DOHH2 (cell line): ENCODE measurements at regions not wholly inside any gene's neighbourhood (a gene's known extent, or its start where the extent isn't known, plus 50 kb on each side); places are given as distances from the start of the nearest gene placed in this dataset.

Experiments
- H3F3A ChIP-seq: fragments of 200-600 bp; sonication (generic), shearing (Covaris generic); 2 replicates; pipeline ENCODE4 v1.6.0; 2016; ENCODE audit warnings: antibody characterized with exemption, mild to moderate bottlenecking; ENCODE audit not compliant: control insufficient read depth, insufficient read depth
- H3K27ac ChIP-seq: fragments of 200-600 bp; sonication (generic); 2 replicates; pipeline ENCODE4 v1.5.1; 2014; ENCODE audit warnings: low read depth, mild to moderate bottlenecking, low read length, moderate library complexity
- H3K27me3 ChIP-seq: fragments of 200-600 bp; sonication (generic); 2 replicates; pipeline ENCODE4 v1.6.1; 2014; ENCODE audit warnings: mild to moderate bottlenecking, low read length, mixed read lengths; ENCODE audit not compliant: control insufficient read depth
- H3K36me3 ChIP-seq: fragments of 200-600 bp; sonication (generic); 2 replicates; pipeline ENCODE4 v1.6.1; 2014; ENCODE audit warnings: mild to moderate bottlenecking, low read length, moderate library complexity, mixed read lengths; ENCODE audit not compliant: control insufficient read depth
- H3K4me1 ChIP-seq: fragments of 200-600 bp; sonication (generic); 2 replicates; pipeline ENCODE4 v1.6.1; 2014; ENCODE audit warnings: mild to moderate bottlenecking, low read length, mixed read lengths; ENCODE audit not compliant: control insufficient read depth
- H3K4me2 ChIP-seq: fragments of 200-600 bp; sonication (generic); 2 replicates; pipeline ENCODE4 v1.6.0; 2014; ENCODE audit warnings: mild to moderate bottlenecking, low read length, moderate library complexity
- H3K4me3 ChIP-seq: fragments of 200-600 bp; sonication (generic); 2 replicates; pipeline ENCODE4 v1.5.1; 2014; ENCODE audit warnings: mild to moderate bottlenecking, low read length, mixed read lengths
- H3K79me2 ChIP-seq: fragments of 200-600 bp; sonication (generic); 2 replicates; pipeline ENCODE4 v1.6.1; 2014; ENCODE audit warnings: mild to moderate bottlenecking, low read length, mixed read lengths; ENCODE audit not compliant: control insufficient read depth
- H3K9me2 ChIP-seq: fragments of 200-600 bp; sonication (generic); replicated peaks from 2 replicates; pipeline ENCODE4 v1.6.1; 2014; ENCODE audit warnings: mild to moderate bottlenecking, low read length, mixed read lengths; ENCODE audit not compliant: control insufficient read depth
- H3K9me3 ChIP-seq: fragments of 200-600 bp; sonication (generic); 2 replicates; pipeline ENCODE4 v1.6.1; 2014; ENCODE audit warnings: antibody characterized with exemption, low read length, mixed read lengths; ENCODE audit not compliant: control insufficient read depth, insufficient read depth
- H4K20me1 ChIP-seq: fragments of 200-600 bp; sonication (generic); 2 replicates; pipeline ENCODE4 v1.6.0; 2014; ENCODE audit warnings: low read depth, mild to moderate bottlenecking, antibody characterized with exemption, low read length, moderate library complexity; ENCODE audit not compliant: control insufficient read depth, insufficient read depth
- EZH2phosphoT487 ChIP-seq: fragments of 200-600 bp; sonication (generic); IDR thresholded peaks from 2 replicates; pipeline ENCODE4 v1.6.1; 2017; ENCODE audit warnings: borderline replicate concordance, mild to moderate bottlenecking, antibody characterized with exemption, low read length, moderate library complexity, mixed read lengths
- TF ChIP-seq, protein P1 (sequence below): fragments of 200-600 bp; sonication (generic); IDR thresholded peaks from one replicate; pipeline ENCODE4 v1.5.1; 2014; ENCODE audit warnings: antibody characterized with exemption, mild to moderate bottlenecking, low read depth, low read length; ENCODE audit not compliant: poor library complexity, severe bottlenecking

DNA sequence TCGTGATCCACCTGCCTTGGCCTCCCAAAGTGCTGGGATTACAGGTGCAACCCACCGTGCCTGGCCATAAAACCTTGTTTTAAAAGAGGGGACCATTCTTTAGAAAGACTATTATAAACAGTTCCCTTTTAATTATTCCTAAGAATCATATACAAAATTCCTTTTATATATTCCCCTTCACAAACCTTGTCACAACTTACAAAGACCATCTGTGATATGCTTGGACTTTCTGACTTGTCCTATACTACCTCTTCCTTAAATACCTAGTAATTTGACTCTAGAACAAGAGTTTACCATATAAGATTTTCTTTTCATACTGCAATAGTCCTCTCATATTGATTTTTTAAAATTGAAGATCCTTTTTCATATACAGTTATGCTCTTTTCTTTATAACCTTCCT, 135.8 kb upstream of the PRSS16 start:
- TF ChIP-seq EZH2phosphoT487 = no peak
- TF ChIP-seq, protein P1, sequence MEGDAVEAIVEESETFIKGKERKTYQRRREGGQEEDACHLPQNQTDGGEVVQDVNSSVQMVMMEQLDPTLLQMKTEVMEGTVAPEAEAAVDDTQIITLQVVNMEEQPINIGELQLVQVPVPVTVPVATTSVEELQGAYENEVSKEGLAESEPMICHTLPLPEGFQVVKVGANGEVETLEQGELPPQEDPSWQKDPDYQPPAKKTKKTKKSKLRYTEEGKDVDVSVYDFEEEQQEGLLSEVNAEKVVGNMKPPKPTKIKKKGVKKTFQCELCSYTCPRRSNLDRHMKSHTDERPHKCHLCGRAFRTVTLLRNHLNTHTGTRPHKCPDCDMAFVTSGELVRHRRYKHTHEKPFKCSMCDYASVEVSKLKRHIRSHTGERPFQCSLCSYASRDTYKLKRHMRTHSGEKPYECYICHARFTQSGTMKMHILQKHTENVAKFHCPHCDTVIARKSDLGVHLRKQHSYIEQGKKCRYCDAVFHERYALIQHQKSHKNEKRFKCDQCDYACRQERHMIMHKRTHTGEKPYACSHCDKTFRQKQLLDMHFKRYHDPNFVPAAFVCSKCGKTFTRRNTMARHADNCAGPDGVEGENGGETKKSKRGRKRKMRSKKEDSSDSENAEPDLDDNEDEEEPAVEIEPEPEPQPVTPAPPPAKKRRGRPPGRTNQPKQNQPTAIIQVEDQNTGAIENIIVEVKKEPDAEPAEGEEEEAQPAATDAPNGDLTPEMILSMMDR = no peak

DNA sequence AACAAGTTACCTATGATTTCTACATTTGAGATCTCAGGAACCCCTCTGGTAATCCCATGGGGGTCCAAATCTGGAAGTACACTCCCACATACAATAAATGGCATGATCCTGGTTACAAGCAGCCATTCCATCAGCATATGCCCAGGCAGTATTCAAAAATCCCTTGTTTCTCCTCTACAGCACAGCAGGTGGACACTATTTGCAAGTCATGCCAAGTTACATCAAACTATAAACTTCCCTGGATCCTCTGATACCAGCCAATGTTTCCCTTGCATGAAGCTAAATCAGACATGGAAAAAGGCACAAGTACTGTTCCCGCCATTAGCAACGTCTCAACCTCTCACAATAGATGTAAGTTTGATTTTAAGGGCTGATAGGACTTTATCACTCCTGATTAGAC, 134.5 kb upstream of the PRSS16 start:
- H4K20me1 ChIP-seq = no peaks in the 10 kb centered on the region
- H3F3A ChIP-seq = no peaks in the 10 kb centered on the region
- H3K4me3 ChIP-seq = no peak overlapping the region
- no peak overlapping the region for H3K4me2 ChIP-seq
- H3K79me2 ChIP-seq = no peaks in the 10 kb centered on the region
- no peaks in the 10 kb centered on the region for H3K27me3 ChIP-seq
- H3K36me3 ChIP-seq = no peaks in the 10 kb centered on the region
- TF ChIP-seq EZH2phosphoT487 = no peak
- TF ChIP-seq, protein P1 = no peak
- no peaks in the 10 kb centered on the region for H3K9me2 ChIP-seq
- H3K4me1 ChIP-seq = no peaks in the 10 kb centered on the region
- peaks cover 14% of the 10 kb centered on the region; the same call in 1 of the 2 replicates for H3K9me3 ChIP-seq
- H3K27ac ChIP-seq = no peak overlapping the region

More for the DNA sequence above, 135.8 kb upstream of the PRSS16 start:
- Histone ChIP-seq H3F3A (no peaks in the 10 kb centered on the region), H4K20me1 (no peaks in the 10 kb centered on the region), H3K36me3 (no peaks in the 10 kb centered on the region), H3K79me2 (no peaks in the 10 kb centered on the region), H3K27me3 (no peaks in the 10 kb centered on the region), H3K9me3 (peaks cover 14% of the 10 kb centered on the region; the same call in 1 of the 2 replicates), H3K9me2 (no peaks in the 10 kb centered on the region), H3K27ac (no peak overlapping the region), H3K4me2 (no peak overlapping the region), H3K4me3 (no peak overlapping the region), H3K4me1 (no peaks in the 10 kb centered on the region)

DNA sequence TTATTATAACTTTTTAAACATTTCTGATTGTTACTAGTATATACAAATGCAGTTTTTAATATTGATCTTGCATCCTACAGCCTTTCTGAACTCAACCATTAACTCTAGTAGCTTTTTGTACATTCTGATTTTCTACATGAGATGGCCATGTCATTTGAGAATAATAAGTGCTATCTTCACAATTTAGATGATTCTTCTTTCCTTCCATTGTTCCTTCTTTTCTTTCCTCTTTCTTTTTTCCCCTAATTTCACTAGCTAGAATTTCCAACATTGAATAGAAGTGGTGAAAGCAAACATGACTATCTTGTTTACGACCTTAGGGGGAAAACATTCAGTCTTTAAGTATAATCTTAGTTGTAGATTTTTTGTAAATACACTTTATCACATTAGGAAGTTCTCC, 128.2 kb upstream of the PRSS16 start:
- no peaks in the 10 kb centered on the region for H3K9me3 ChIP-seq
- no peaks in the 10 kb centered on the region for H3K27me3 ChIP-seq
- H3F3A ChIP-seq = no peaks in the 10 kb centered on the region
- H4K20me1 ChIP-seq = no peaks in the 10 kb centered on the region
- no peaks in the 10 kb centered on the region for H3K9me2 ChIP-seq
- H3K79me2 ChIP-seq = no peaks in the 10 kb centered on the region
- no peak for TF ChIP-seq EZH2phosphoT487
- TF ChIP-seq, protein P1 = no peak
- no peaks in the 10 kb centered on the region for H3K4me1 ChIP-seq
- no peak overlapping the region for H3K4me3 ChIP-seq
- no peak overlapping the region for H3K27ac ChIP-seq
- H3K4me2 ChIP-seq = no peak overlapping the region
- H3K36me3 ChIP-seq = no peaks in the 10 kb centered on the region
